PC-9 (cell line): ENCODE measurements at regions not wholly inside any gene's neighbourhood (a gene's known extent, or its start where the extent isn't known, plus 50 kb on each side); places are given as distances from the start of the nearest gene placed in this dataset.

ENCODE experiments used
- CTCF ChIP-seq: fragments of 200-600 bp; sonication (generic); conservative IDR thresholded peaks from 2 replicates; pipeline ENCODE4 v1.6.1; 2017; ENCODE audit warnings: mixed run types, antibody characterized with exemption, mild to moderate bottlenecking, moderate library complexity
- EZH2 ChIP-seq: fragments of 200-600 bp; sonication (generic); IDR thresholded peaks from 2 replicates; pipeline ENCODE4 v1.8.0; 2017; ENCODE audit warnings: antibody characterized with exemption, low read depth

- TF ChIP-seq CTCF: no peak
- no peak for TF ChIP-seq EZH2
These were observed 853.5 kb downstream of the KCNMA1 start for GRCh38 chr10:76784076-76784475.
